ENCODE measurements at regions not wholly inside any gene's neighbourhood (a gene's known extent, or its start where the extent isn't known, plus 50 kb on each side); places are given as distances from the start of the nearest gene placed in this dataset.
"Not testable (repeated sequence)": the region's sequence is repeated elsewhere in the genome, so short reads cannot be mapped to it uniquely, and the experiment has no call there.

GRCh38 chr14:49961270-49962222, 68.7 kb downstream of the ARF6 start:
- CTCF ChIA-PET: interaction anchor here (0.5 to 0.9 kb wide), 2 partner anchors 15 to 26 kb away, joined by 3 to 10 read pairs; no protein-coding TSS in a partner anchor
- H3K27ac ChIP-seq (ENCODE audit: low read length): no peak overlapping the region
- WGBS (ENCODE audit: insufficient coverage): 99% methylated on average over 9 of the region's 13 CpGs

GRCh38 chr14:49962621-49963020, 69.7 kb downstream of the ARF6 start:
- Mint-ChIP-seq H3K36me3 (no peaks in the 10 kb centered on the region), H3K27ac (no peak overlapping the region), H3K4me3 (no peak overlapping the region), H3K4me1 (peaks cover 23 to 39% (median 28%) of the 10 kb centered on the region in 3 donors), H3K9me3 (no peaks in the 10 kb centered on the region), H3K27me3 (no peaks in the 10 kb centered on the region)
- ChIA-PET POLR2A (interaction anchor here in 1 of 2 donors (0.7 kb wide), 1 partner anchor 11 kb away, joined by 5 read pairs; no protein-coding TSS in a partner anchor), CTCF (no interaction called here)
- no CpG with 5 or more reads among the region's 6 CpGs for WGBS (ENCODE audit: insufficient coverage)
- Histone ChIP-seq H3K4me3 (ENCODE audit: control insufficient read depth in 1 of 2, extremely low read depth in 1 of 2, low read length in 1 of 2) (no peak overlapping the region), H3K27ac (ENCODE audit: low read length) (no peak overlapping the region), H3K27me3 (replicated peaks in 1 of 2; ENCODE audit: control insufficient read depth in 2 of 2, extremely low read depth in 1 of 2, insufficient read depth in 2 of 2, low read length in 1 of 2) (no peaks in the 10 kb centered on the region), H3K4me1 (ENCODE audit: control insufficient read depth in 1 of 2, extremely low read depth in 1 of 2, insufficient read depth in 2 of 2, low read length in 2 of 2) (peaks cover 5% of the 10 kb centered on the region in 2 experiments), H3K9me3 (no peaks in the 10 kb centered on the region), H3K36me3 (ENCODE audit: control insufficient read depth in 2 of 2, extremely low read depth in 1 of 2, insufficient read depth in 1 of 2, low read length in 1 of 2) (no peaks in the 10 kb centered on the region)
- ATAC-seq (replicated peaks in 1 of 4) (no peak), DNase-seq (no peak)

More at GRCh38 chr14:49961270-49962222, 68.7 kb downstream of the ARF6 start:
- no peaks in the 10 kb centered on the region for H3K36me3 Mint-ChIP-seq
- peak overlapping the region in 1 of 2 donors; percentile 23 for H3K27ac Mint-ChIP-seq
- ATAC-seq (replicated peaks in 1 of 4) (no peak), DNase-seq (no peak)
- Histone ChIP-seq H3K9me3 (no peaks in the 10 kb centered on the region), H3K4me1 (ENCODE audit: control insufficient read depth in 1 of 2, extremely low read depth in 1 of 2, insufficient read depth in 2 of 2, low read length in 2 of 2) (peaks cover 5% of the 10 kb centered on the region in 2 experiments), H3K4me3 (ENCODE audit: control insufficient read depth in 1 of 2, extremely low read depth in 1 of 2, low read length in 1 of 2) (no peak overlapping the region), H3K36me3 (ENCODE audit: control insufficient read depth in 2 of 2, extremely low read depth in 1 of 2, insufficient read depth in 1 of 2, low read length in 1 of 2) (no peaks in the 10 kb centered on the region), H3K27me3 (replicated peaks in 1 of 2; ENCODE audit: control insufficient read depth in 2 of 2, extremely low read depth in 1 of 2, insufficient read depth in 2 of 2, low read length in 1 of 2) (no peaks in the 10 kb centered on the region)
- no peaks in the 10 kb centered on the region for H3K9me3 Mint-ChIP-seq
- peaks cover 23 to 38% (median 32%) of the 10 kb centered on the region in 3 donors for H3K4me1 Mint-ChIP-seq
- no peaks in the 10 kb centered on the region for H3K27me3 Mint-ChIP-seq
- H3K4me3 Mint-ChIP-seq: no peak overlapping the region
- POLR2A ChIA-PET: interaction anchor here (0.5 to 1.1 kb wide), 2 partner anchors 10 to 143 kb away, joined by 5 to 12 read pairs; no protein-coding TSS in a partner anchor

- ATAC-seq (replicated peaks in 1 of 4); H3K9me3 ChIP-seq; CTCF ChIA-PET; H3K36me3 ChIP-seq (ENCODE audit: control insufficient read depth in 2 of 2, extremely low read depth in 1 of 2, insufficient read depth in 1 of 2, low read length in 1 of 2); H3K27ac ChIP-seq (ENCODE audit: low read length); DNase-seq; H3K4me3 Mint-ChIP-seq; H3K27me3 Mint-ChIP-seq; H3K9me3 Mint-ChIP-seq; H3K4me3 ChIP-seq (ENCODE audit: control insufficient read depth in 1 of 2, extremely low read depth in 1 of 2, low read length in 1 of 2); H3K36me3 Mint-ChIP-seq; H3K27me3 ChIP-seq (replicated peaks in 1 of 2; ENCODE audit: control insufficient read depth in 2 of 2, extremely low read depth in 1 of 2, insufficient read depth in 2 of 2, low read length in 1 of 2); H3K27ac Mint-ChIP-seq: not testable (repeated sequence)
- peaks cover 20 to 43% (median 28%) of the 10 kb centered on the region in 3 donors for H3K4me1 Mint-ChIP-seq
- peaks cover 7 to 14% of the 10 kb centered on the region in 2 experiments for H3K4me1 ChIP-seq (ENCODE audit: control insufficient read depth in 1 of 2, extremely low read depth in 1 of 2, insufficient read depth in 2 of 2, low read length in 2 of 2)
- 90% methylated on average over 3 of the region's 8 CpGs for WGBS (ENCODE audit: insufficient coverage)
- POLR2A ChIA-PET: interaction anchor here in 1 of 2 donors (0.6 kb wide), 1 partner anchor 118 kb away, joined by 7 read pairs; no protein-coding TSS in a partner anchor
Measured at GRCh38 chr14:49965068-49965651, 72.3 kb downstream of the ARF6 start.

- WGBS (ENCODE audit: insufficient coverage): 100% methylated on average over 1 of the region's 4 CpGs
- Histone ChIP-seq H3K4me3 (ENCODE audit: control insufficient read depth in 1 of 2, extremely low read depth in 1 of 2, low read length in 1 of 2) (no peak overlapping the region), H3K36me3 (ENCODE audit: control insufficient read depth in 2 of 2, extremely low read depth in 1 of 2, insufficient read depth in 1 of 2, low read length in 1 of 2) (no peaks in the 10 kb centered on the region), H3K27me3 (replicated peaks in 1 of 2; ENCODE audit: control insufficient read depth in 2 of 2, extremely low read depth in 1 of 2, insufficient read depth in 2 of 2, low read length in 1 of 2) (no peaks in the 10 kb centered on the region), H3K27ac (ENCODE audit: low read length) (no peak overlapping the region), H3K4me1 (ENCODE audit: control insufficient read depth in 1 of 2, extremely low read depth in 1 of 2, insufficient read depth in 2 of 2, low read length in 2 of 2) (peaks cover 12 to 22% of the 10 kb centered on the region in 2 experiments), H3K9me3 (no peaks in the 10 kb centered on the region)
- H3K27me3 Mint-ChIP-seq: no peaks in the 10 kb centered on the region
- ATAC-seq (replicated peaks in 1 of 4): no peak
- CTCF ChIA-PET: interaction anchor here in 1 of 2 donors (0.8 kb wide), 1 partner anchor 11 kb away, joined by 3 read pairs; no protein-coding TSS in a partner anchor
- POLR2A ChIA-PET: no interaction called here
- H3K4me1 Mint-ChIP-seq: peaks cover 26 to 44% (median 34%) of the 10 kb centered on the region in 3 donors
- H3K36me3 Mint-ChIP-seq: no peaks in the 10 kb centered on the region
- no peaks in the 10 kb centered on the region for H3K9me3 Mint-ChIP-seq
- no peak overlapping the region for H3K4me3 Mint-ChIP-seq
- no peak for DNase-seq
- H3K27ac Mint-ChIP-seq: no peak overlapping the region
Measured at GRCh38 chr14:49966304-49966809, 73.5 kb downstream of the ARF6 start.

GRCh38 chr14:49966971-49967630, 74.2 kb downstream of the ARF6 start:
- Histone ChIP-seq H3K36me3 (ENCODE audit: control insufficient read depth in 2 of 2, extremely low read depth in 1 of 2, insufficient read depth in 1 of 2, low read length in 1 of 2) (no peaks in the 10 kb centered on the region), H3K4me3 (ENCODE audit: control insufficient read depth in 1 of 2, extremely low read depth in 1 of 2, low read length in 1 of 2) (no peak overlapping the region), H3K9me3 (no peaks in the 10 kb centered on the region), H3K4me1 (ENCODE audit: control insufficient read depth in 1 of 2, extremely low read depth in 1 of 2, insufficient read depth in 2 of 2, low read length in 2 of 2) (peaks cover 19 to 29% of the 10 kb centered on the region in 2 experiments), H3K27ac (ENCODE audit: low read length) (no peak overlapping the region), H3K27me3 (replicated peaks in 1 of 2; ENCODE audit: control insufficient read depth in 2 of 2, extremely low read depth in 1 of 2, insufficient read depth in 2 of 2, low read length in 1 of 2) (no peaks in the 10 kb centered on the region)
- over 99% methylated on average over 10 of the region's 11 CpGs for WGBS (ENCODE audit: insufficient coverage)
- Mint-ChIP-seq H3K27me3 (no peaks in the 10 kb centered on the region), H3K36me3 (no peaks in the 10 kb centered on the region), H3K9me3 (no peaks in the 10 kb centered on the region), H3K4me3 (no peak overlapping the region), H3K27ac (no peak overlapping the region), H3K4me1 (peaks cover 28 to 52% (median 36%) of the 10 kb centered on the region in 3 donors)
- CTCF ChIA-PET: interaction anchor here in 1 of 2 donors (0.8 kb wide), 1 partner anchor 10 kb away, joined by 3 read pairs; no protein-coding TSS in a partner anchor
- POLR2A ChIA-PET: interaction anchor here in 1 of 2 donors (0.7 kb wide), 1 partner anchor 8 kb away, joined by 7 read pairs; no protein-coding TSS in a partner anchor
- no peak for ATAC-seq (replicated peaks in 1 of 4)
- no peak for DNase-seq
